ENCODE measurements at regions not wholly inside any gene's neighbourhood (a gene's known extent, or its start where the extent isn't known, plus 50 kb on each side); places are given as distances from the start of the nearest gene placed in this dataset.

DNA sequence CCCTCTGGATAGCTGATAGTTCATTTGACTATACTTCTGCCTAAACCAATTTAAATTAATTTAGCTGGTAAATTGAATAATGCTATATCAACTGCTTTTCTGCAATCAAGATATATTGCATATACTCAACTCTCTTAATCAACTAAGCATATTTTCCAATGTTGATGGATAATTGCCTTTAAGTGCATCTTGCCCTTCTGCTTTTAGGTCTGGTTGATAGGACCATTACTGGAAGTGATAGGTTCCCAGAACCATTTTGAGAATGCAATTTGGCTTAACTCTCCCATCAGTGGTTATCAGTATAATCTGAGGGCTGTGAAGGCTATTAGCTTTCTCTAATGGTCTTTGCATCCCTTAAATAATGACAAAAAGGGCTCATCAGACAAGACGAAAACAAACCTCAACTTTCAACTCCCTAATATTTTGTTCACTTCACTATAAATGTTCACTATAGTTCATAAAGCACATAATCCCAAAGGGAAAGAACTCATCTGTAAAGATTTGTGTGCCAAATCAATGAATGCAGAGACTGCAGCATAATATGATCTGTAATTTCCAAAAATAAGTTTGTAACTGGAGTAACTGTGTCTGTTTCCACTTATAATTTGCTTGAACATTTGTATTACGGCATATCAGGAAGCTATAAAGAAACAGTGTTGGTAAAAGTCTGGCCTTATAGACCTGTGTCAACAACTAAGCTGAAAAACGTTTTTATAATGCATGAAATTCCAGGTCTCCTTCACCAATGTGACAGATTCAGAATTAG is 273.6 kb downstream of the FBXO8 start:
- Histone ChIP-seq H4K5ac (ENCODE audit: insufficient read length, low read depth, low read length) (no peak overlapping the region), H3T11ph (ENCODE audit: low read length) (no peak overlapping the region), H2BK5ac (ENCODE audit: insufficient read length, low read length) (no peak overlapping the region), H3K14ac (ENCODE audit: insufficient read depth, low read length) (no peak overlapping the region), H2BK15ac (ENCODE audit: low read depth, low read length) (no peak overlapping the region), H4K91ac (ENCODE audit: insufficient read length, low read depth, low read length) (no peak overlapping the region), H4K8ac (replicated peaks; ENCODE audit: insufficient read length, low read depth, low read length) (no peak overlapping the region), H3K79me1 (ENCODE audit: insufficient read depth, low read depth, low read length, poor library complexity, severe bottlenecking) (no peaks in the 10 kb centered on the region), H3K27ac (ENCODE audit: insufficient read length, low read depth, low read length) (no peak overlapping the region), H3K4ac (ENCODE audit: low read depth, low read length) (no peak overlapping the region), H2BK20ac (ENCODE audit: low read depth, low read length, poor library complexity, severe bottlenecking) (no peak overlapping the region), H3K4me1 (ENCODE audit: insufficient read depth, low read length) (no peaks in the 10 kb centered on the region), H3K4me2 (ENCODE audit: insufficient read depth, insufficient read length, low read length) (no peak overlapping the region), H2AFZ (ENCODE audit: low read length) (no peak overlapping the region), H3K18ac (ENCODE audit: insufficient read length, low read depth, low read length) (no peak overlapping the region), H2BK12ac (ENCODE audit: insufficient read length, low read depth, low read length) (no peak overlapping the region), H2BK120ac (ENCODE audit: low read depth, low read length, poor library complexity, severe bottlenecking) (no peak overlapping the region), H4K20me1 (ENCODE audit: control insufficient read depth, insufficient read depth, insufficient read length) (no peaks in the 10 kb centered on the region), H3K79me2 (ENCODE audit: insufficient read depth, low read length) (no peaks in the 10 kb centered on the region), H3K56ac (ENCODE audit: insufficient read length, low read depth, low read length) (no peak overlapping the region), H3K27me3 (ENCODE audit: insufficient read depth, low read length) (no peaks in the 10 kb centered on the region), H3K9me3 (ENCODE audit: control insufficient read depth, low read depth, low read length) (no peaks in the 10 kb centered on the region), H3K23ac (ENCODE audit: insufficient read length, low read depth, low read length) (no peak overlapping the region), H3K9ac (ENCODE audit: extremely low read depth, insufficient read length, low read length) (no peak overlapping the region), H3K23me2 (ENCODE audit: insufficient read length, low read depth, low read length, poor library complexity, severe bottlenecking) (no peaks in the 10 kb centered on the region), H2AK5ac (ENCODE audit: insufficient read length, low read length) (no peak overlapping the region)
- no peak overlapping the region for H3K4me3 Mint-ChIP-seq
- TF ChIP-seq, protein P1, sequence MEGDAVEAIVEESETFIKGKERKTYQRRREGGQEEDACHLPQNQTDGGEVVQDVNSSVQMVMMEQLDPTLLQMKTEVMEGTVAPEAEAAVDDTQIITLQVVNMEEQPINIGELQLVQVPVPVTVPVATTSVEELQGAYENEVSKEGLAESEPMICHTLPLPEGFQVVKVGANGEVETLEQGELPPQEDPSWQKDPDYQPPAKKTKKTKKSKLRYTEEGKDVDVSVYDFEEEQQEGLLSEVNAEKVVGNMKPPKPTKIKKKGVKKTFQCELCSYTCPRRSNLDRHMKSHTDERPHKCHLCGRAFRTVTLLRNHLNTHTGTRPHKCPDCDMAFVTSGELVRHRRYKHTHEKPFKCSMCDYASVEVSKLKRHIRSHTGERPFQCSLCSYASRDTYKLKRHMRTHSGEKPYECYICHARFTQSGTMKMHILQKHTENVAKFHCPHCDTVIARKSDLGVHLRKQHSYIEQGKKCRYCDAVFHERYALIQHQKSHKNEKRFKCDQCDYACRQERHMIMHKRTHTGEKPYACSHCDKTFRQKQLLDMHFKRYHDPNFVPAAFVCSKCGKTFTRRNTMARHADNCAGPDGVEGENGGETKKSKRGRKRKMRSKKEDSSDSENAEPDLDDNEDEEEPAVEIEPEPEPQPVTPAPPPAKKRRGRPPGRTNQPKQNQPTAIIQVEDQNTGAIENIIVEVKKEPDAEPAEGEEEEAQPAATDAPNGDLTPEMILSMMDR (conservative IDR thresholded peaks at IDR 0.05) = no peak
- no peaks in the 10 kb centered on the region; a peak in 1 of 4 replicates for H3K4me1 Mint-ChIP-seq
- H3K36me3 Mint-ChIP-seq (ENCODE audit: insufficient read depth in 1 of 3, low read depth in 3 of 3) = no peaks in the 10 kb centered on the region
- no peaks in the 10 kb centered on the region for H3K9me3 Mint-ChIP-seq
- H3K27ac Mint-ChIP-seq = no peak overlapping the region
- DNase-seq = no peak
- H3K27me3 Mint-ChIP-seq (ENCODE audit: low read depth) = no peaks in the 10 kb centered on the region
- WGBS (ENCODE audit: extremely low coverage, insufficient read length, low lambda C conversion rate) = no CpG with 5 or more reads among the region's 3 CpGs
